ENCODE measurements at regions not wholly inside any gene's neighbourhood (a gene's known extent, or its start where the extent isn't known, plus 50 kb on each side); places are given as distances from the start of the nearest gene placed in this dataset.
A peak's percentile ranks its signal among the peaks of the same experiment; 100 is the strongest.

- TF ChIP-seq CTCF (IDR thresholded peaks at IDR 0.05), result peak; percentile 16; the same call in 1 of the 2 replicates
- no peak for TF ChIP-seq ZFX (IDR thresholded peaks at IDR 0.05; ENCODE audit: borderline replicate concordance)
Measured at GRCh38 chr15:62391641-62392262, 226.7 kb upstream of the C2CD4B start.

Measured in 22Rv1 (cell line).